ENCODE measurements at regions not wholly inside any gene's neighbourhood (a gene's known extent, or its start where the extent isn't known, plus 50 kb on each side); places are given as distances from the start of the nearest gene placed in this dataset.

GRCh38 chr2:7819850-7820249, 862.0 kb upstream of the ID2 start:
- TF ChIP-seq CTCF (IDR thresholded peaks at IDR 0.05) (no peak), POLR2A (IDR thresholded peaks at IDR 0.05) (no peak)
